PC-9 (cell line): ENCODE measurements at regions not wholly inside any gene's neighbourhood (a gene's known extent, or its start where the extent isn't known, plus 50 kb on each side); places are given as distances from the start of the nearest gene placed in this dataset.

Experiments
- CTCF ChIP-seq: fragments of 200-600 bp; sonication (generic); conservative IDR thresholded peaks from 2 replicates; pipeline ENCODE4 v1.6.1; 2017; ENCODE audit warnings: mixed run types, antibody characterized with exemption, mild to moderate bottlenecking, moderate library complexity
- EZH2 ChIP-seq: fragments of 200-600 bp; sonication (generic); IDR thresholded peaks from 2 replicates; pipeline ENCODE4 v1.8.0; 2017; ENCODE audit warnings: antibody characterized with exemption, low read depth

GRCh38 chr9:91044354-91044753, 242.7 kb downstream of the SYK start:
- TF ChIP-seq CTCF (no peak), EZH2 (no peak)
